ENCODE measurements at regions not wholly inside any gene's neighbourhood (a gene's known extent, or its start where the extent isn't known, plus 50 kb on each side); places are given as distances from the start of the nearest gene placed in this dataset.

- DNase-seq: no peak
Measured at GRCh38 chr20:7087803-7088202, 320.3 kb downstream of the BMP2 start.

- peak; percentile 1 for DNase-seq
Measured at GRCh38 chr20:7090001-7090400, 322.5 kb downstream of the BMP2 start.

GRCh38 chr20:7090811-7091210 is 323.3 kb downstream of the BMP2 start:
- no peak for DNase-seq

- DNase-seq: no peak
Measured at GRCh38 chr20:7091655-7092054, 324.2 kb downstream of the BMP2 start.

GRCh38 chr20:7094438-7094997 is 327.0 kb downstream of the BMP2 start:
- DNase-seq: peak; percentile 34

- DNase-seq: no peak
Measured at GRCh38 chr20:7106910-7107309, 339.4 kb downstream of the BMP2 start.

GRCh38 chr20:7108929-7109328 is 341.4 kb downstream of the BMP2 start:
- DNase-seq: no peak

GRCh38 chr20:7113577-7114466 is 346.3 kb downstream of the BMP2 start:
- no peak for DNase-seq

GRCh38 chr20:7123457-7123856 is 356.0 kb downstream of the BMP2 start:
- no peak for DNase-seq

GRCh38 chr20:7124120-7124519 is 356.6 kb downstream of the BMP2 start:
- DNase-seq: no peak

GRCh38 chr20:7136886-7137285 is 369.4 kb downstream of the BMP2 start:
- no peak for DNase-seq

- DNase-seq: no peak
Measured at GRCh38 chr20:7137395-7138151, 370.1 kb downstream of the BMP2 start.

GRCh38 chr20:7144464-7144863 is 377.0 kb downstream of the BMP2 start:
- DNase-seq: no peak

- DNase-seq: no peak
Measured at GRCh38 chr20:7146552-7147219, 379.2 kb downstream of the BMP2 start.

GRCh38 chr20:7147220-7147601 is 379.7 kb downstream of the BMP2 start:
- no peak for DNase-seq

GRCh38 chr20:7151676-7152470 is 384.4 kb downstream of the BMP2 start:
- DNase-seq: no peak

GRCh38 chr20:7155282-7155681 is 387.8 kb downstream of the BMP2 start:
- DNase-seq: no peak

- no peak for DNase-seq
Measured at GRCh38 chr20:7155794-7156193, 388.3 kb downstream of the BMP2 start.

- DNase-seq: no peak
Measured at GRCh38 chr20:7159903-7160302, 392.4 kb downstream of the BMP2 start.

- DNase-seq: no peak
Measured at GRCh38 chr20:7161690-7162089, 394.2 kb downstream of the BMP2 start.

- no peak for DNase-seq
Measured at GRCh38 chr20:7171911-7172310, 404.4 kb downstream of the BMP2 start.

- DNase-seq: no peak
Measured at GRCh38 chr20:7174554-7174953, 407.1 kb downstream of the BMP2 start.

All from inflammatory macrophage treated with lipopolysaccharide for 4 hours (primary cell).